ENCODE measurements at regions not wholly inside any gene's neighbourhood (a gene's known extent, or its start where the extent isn't known, plus 50 kb on each side); places are given as distances from the start of the nearest gene placed in this dataset.

DNA sequence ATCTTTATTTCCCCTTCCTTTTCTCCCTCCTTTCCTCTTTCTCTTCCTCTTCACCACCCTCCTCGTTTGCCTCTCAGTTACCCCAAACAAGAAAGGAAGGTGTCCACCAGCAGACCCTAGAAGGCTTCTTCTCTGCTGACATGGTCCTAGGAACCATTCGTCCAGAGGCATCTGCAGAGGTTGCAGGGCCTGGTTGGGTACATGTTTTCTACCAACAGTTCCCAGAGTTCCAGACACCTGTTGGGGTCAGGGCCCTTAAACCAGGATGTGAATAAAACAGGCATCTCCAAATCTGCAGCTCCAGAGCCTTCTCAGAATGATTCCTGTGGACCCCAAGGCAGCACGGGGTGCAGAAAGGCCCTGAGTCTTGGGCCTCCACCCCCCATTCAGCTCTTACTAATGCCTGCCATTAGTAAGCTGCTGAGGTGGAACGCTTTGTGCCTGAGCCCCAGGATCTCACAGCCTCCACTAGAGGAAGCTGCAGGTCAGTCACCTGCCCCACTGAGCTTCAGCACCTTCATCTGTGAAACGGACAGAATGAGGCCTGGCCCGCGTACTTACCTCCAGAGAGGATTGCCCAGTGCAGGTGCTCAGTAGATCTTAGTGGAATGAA lies 130.4 kb downstream of the DICER1 start:
- TF ChIP-seq, protein P1, sequence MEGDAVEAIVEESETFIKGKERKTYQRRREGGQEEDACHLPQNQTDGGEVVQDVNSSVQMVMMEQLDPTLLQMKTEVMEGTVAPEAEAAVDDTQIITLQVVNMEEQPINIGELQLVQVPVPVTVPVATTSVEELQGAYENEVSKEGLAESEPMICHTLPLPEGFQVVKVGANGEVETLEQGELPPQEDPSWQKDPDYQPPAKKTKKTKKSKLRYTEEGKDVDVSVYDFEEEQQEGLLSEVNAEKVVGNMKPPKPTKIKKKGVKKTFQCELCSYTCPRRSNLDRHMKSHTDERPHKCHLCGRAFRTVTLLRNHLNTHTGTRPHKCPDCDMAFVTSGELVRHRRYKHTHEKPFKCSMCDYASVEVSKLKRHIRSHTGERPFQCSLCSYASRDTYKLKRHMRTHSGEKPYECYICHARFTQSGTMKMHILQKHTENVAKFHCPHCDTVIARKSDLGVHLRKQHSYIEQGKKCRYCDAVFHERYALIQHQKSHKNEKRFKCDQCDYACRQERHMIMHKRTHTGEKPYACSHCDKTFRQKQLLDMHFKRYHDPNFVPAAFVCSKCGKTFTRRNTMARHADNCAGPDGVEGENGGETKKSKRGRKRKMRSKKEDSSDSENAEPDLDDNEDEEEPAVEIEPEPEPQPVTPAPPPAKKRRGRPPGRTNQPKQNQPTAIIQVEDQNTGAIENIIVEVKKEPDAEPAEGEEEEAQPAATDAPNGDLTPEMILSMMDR (IDR thresholded peaks at IDR 0.05; ENCODE audit: borderline replicate concordance, extremely low read depth, insufficient read depth), result no peak
- no peaks in the 10 kb centered on the region for H3K9me3 ChIP-seq (ENCODE audit: control insufficient read depth in 2 of 3, insufficient read depth in 1 of 3, low read length in 3 of 3)
- no peaks in the 10 kb centered on the region for H3K4me1 ChIP-seq (ENCODE audit: control insufficient read depth in 2 of 3, insufficient read depth in 2 of 3, low read depth in 1 of 3, low read length in 3 of 3)
- DNase-seq (peak in 2 of 5 donors; percentile 8 to 27), FAIRE-seq (no peak)
- H3K36me3 ChIP-seq (ENCODE audit: control insufficient read depth in 2 of 3, insufficient read depth in 3 of 3, low read length in 3 of 3), result no peaks in the 10 kb centered on the region
- H3K27me3 ChIP-seq (ENCODE audit: control insufficient read depth, insufficient read depth, low read length), result no peaks in the 10 kb centered on the region
- no peak overlapping the region for H3K9ac ChIP-seq (ENCODE audit: low read length in 3 of 3)
- H3K27ac ChIP-seq (ENCODE audit: low read depth in 2 of 2, low read length in 2 of 2), result no peak overlapping the region
- intact Hi-C loops (cut with DNase I), result no loop called here
- no peak overlapping the region for H3K4me3 ChIP-seq (ENCODE audit: low read length in 3 of 3)

DNA sequence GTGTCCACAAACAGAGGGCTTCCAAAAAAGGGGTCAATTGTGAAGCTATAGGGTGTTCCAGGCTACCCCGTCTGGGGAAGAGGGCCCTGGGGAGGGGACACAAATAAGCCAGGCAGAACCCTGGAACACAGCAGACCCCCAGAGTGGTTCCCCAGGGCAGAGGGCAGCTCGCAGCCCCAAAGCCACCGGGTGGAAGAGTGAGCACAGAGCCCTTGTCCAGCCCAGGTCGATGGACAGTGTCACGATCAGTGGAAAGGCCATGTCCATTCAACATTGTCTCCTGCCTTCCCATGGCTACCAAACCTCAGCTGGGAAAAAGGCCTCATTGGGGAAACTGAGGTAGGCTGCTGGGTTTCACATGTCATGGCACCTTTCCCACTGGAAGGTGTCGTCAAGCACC lies 131.4 kb downstream of the DICER1 start:
- Histone ChIP-seq H3K9me3 (ENCODE audit: control insufficient read depth in 2 of 3, insufficient read depth in 1 of 3, low read length in 3 of 3) (peaks cover 0 to 5% (median 2%) of the 10 kb centered on the region in 3 donors), H3K36me3 (ENCODE audit: control insufficient read depth in 2 of 3, insufficient read depth in 3 of 3, low read length in 3 of 3) (no peaks in the 10 kb centered on the region), H3K9ac (ENCODE audit: low read length in 3 of 3) (no peak overlapping the region), H3K27ac (ENCODE audit: low read depth in 2 of 2, low read length in 2 of 2) (no peak overlapping the region), H3K4me1 (ENCODE audit: control insufficient read depth in 2 of 3, insufficient read depth in 2 of 3, low read depth in 1 of 3, low read length in 3 of 3) (no peaks in the 10 kb centered on the region), H3K4me3 (ENCODE audit: low read length in 3 of 3) (no peak overlapping the region), H3K27me3 (ENCODE audit: control insufficient read depth, insufficient read depth, low read length) (no peaks in the 10 kb centered on the region)
- TF ChIP-seq, protein P1 (IDR thresholded peaks at IDR 0.05; ENCODE audit: borderline replicate concordance, extremely low read depth, insufficient read depth), result no peak
- peak in 1 of 5 donors; percentile 4 for DNase-seq
- intact Hi-C loops (cut with DNase I), result no loop called here
- FAIRE-seq, result no peak

DNA sequence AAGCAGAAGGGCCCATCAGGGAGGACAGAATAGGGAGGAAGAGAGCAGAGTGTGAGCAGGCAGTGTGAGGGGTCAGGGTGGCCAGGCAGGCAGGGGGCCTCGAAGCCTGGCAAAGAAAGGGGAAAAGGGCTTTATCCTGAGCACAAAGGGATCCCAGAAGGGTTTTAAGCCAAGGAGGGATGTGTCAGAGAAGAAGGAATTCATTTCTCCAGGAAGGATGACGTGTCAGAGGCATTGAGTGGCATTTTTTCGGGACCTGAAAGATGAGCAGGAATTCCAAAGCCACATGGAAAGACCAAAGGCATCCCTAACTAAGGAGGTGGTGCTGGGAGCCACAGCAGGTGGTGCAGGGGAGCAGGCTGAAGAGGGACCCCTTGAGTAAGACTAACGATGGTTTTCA lies 132.1 kb downstream of the DICER1 start:
- no peak for FAIRE-seq
- H3K9me3 ChIP-seq (ENCODE audit: control insufficient read depth in 2 of 3, insufficient read depth in 1 of 3, low read length in 3 of 3), result peaks cover 0 to 5% (median 2%) of the 10 kb centered on the region in 3 donors
- intact Hi-C loops (cut with DNase I), result no loop called here

More for the DNA sequence above, 132.1 kb downstream of the DICER1 start:
- no peak overlapping the region for H3K9ac ChIP-seq (ENCODE audit: low read length in 3 of 3)
- H3K4me3 ChIP-seq (ENCODE audit: low read length in 3 of 3), result no peak overlapping the region
- H3K36me3 ChIP-seq (ENCODE audit: control insufficient read depth in 2 of 3, insufficient read depth in 3 of 3, low read length in 3 of 3), result no peaks in the 10 kb centered on the region
- H3K27ac ChIP-seq (ENCODE audit: low read depth in 2 of 2, low read length in 2 of 2), result no peak overlapping the region
- no peaks in the 10 kb centered on the region for H3K4me1 ChIP-seq (ENCODE audit: control insufficient read depth in 2 of 3, insufficient read depth in 2 of 3, low read depth in 1 of 3, low read length in 3 of 3)
- DNase-seq, result peak in 1 of 5 donors; percentile 5
- no peaks in the 10 kb centered on the region for H3K27me3 ChIP-seq (ENCODE audit: control insufficient read depth, insufficient read depth, low read length)
- TF ChIP-seq, protein P1 (IDR thresholded peaks at IDR 0.05; ENCODE audit: borderline replicate concordance, extremely low read depth, insufficient read depth), result no peak

Data from kidney (tissue), 13 donors.